GM12891 (cell line): ENCODE measurements at regions not wholly inside any gene's neighbourhood (a gene's known extent, or its start where the extent isn't known, plus 50 kb on each side); places are given as distances from the start of the nearest gene placed in this dataset.

Experiments used
- POLR2A ChIP-seq: IDR thresholded peaks from 2 replicates; pipeline ENCODE4 v1.6.1; 2011; ENCODE audit warnings: low read depth, low read length, control low read depth
- POLR2AphosphoS5 ChIP-seq: IDR thresholded peaks from 2 replicates; pipeline ENCODE4 v1.6.1; 2011; ENCODE audit warnings: low read depth, low read length, control low read depth
- SPI1 ChIP-seq: IDR thresholded peaks from 2 replicates; pipeline ENCODE4 v1.6.1; 2011; ENCODE audit warnings: low read depth, low read length, control low read depth

- TF ChIP-seq POLR2AphosphoS5: no peak
- no peak for TF ChIP-seq POLR2A
- TF ChIP-seq SPI1: no peak
Observed at GRCh38 chr7:118039963-118040489, 143.9 kb upstream of the LSM8 start.
